NCI-H446 (cell line): ENCODE measurements at regions not wholly inside any gene's neighbourhood (a gene's known extent, or its start where the extent isn't known, plus 50 kb on each side); places are given as distances from the start of the nearest gene placed in this dataset.
"Not testable (repeated sequence)": the region's sequence is repeated elsewhere in the genome, so short reads cannot be mapped to it uniquely, and the experiment has no call there.

Source experiments
- DNase-seq, 2 experiments: peaks; one replicate each; lab custom pipeline; 2025; lab: John Stamatoyannopoulos, UW

- DNase-seq: no peak
Measured at GRCh38 chr10:8312079-8312478, 257.6 kb downstream of the GATA3 start.

- peak in 1 of 2 experiments; percentile 37 for DNase-seq
Measured at GRCh38 chr10:8312781-8313180, 258.3 kb downstream of the GATA3 start.

GRCh38 chr10:8314486-8314885 lies 260.0 kb downstream of the GATA3 start:
- DNase-seq: no peak

- DNase-seq: no peak
Measured at GRCh38 chr10:8315619-8316021, 261.1 kb downstream of the GATA3 start.

GRCh38 chr10:8316284-8316683 lies 261.8 kb downstream of the GATA3 start:
- DNase-seq: no peak

- DNase-seq: not testable (repeated sequence)
Measured at GRCh38 chr10:8318429-8318828, 263.9 kb downstream of the GATA3 start.

- DNase-seq: no peak
Measured at GRCh38 chr10:8318956-8319355, 264.5 kb downstream of the GATA3 start.

- no peak for DNase-seq
Measured at GRCh38 chr10:8319704-8320103, 265.2 kb downstream of the GATA3 start.

- DNase-seq: no peak
Measured at GRCh38 chr10:8321990-8322389, 267.5 kb downstream of the GATA3 start.

GRCh38 chr10:8323428-8324054 lies 269.1 kb downstream of the GATA3 start:
- DNase-seq: no peak

- no peak for DNase-seq
Measured at GRCh38 chr10:8325024-8325980, 270.8 kb downstream of the GATA3 start.

GRCh38 chr10:8326396-8327139 lies 272.1 kb downstream of the GATA3 start:
- DNase-seq: no peak

GRCh38 chr10:8327140-8327423 lies 272.6 kb downstream of the GATA3 start:
- DNase-seq: no peak

- no peak for DNase-seq
Measured at GRCh38 chr10:8331387-8331786, 276.9 kb downstream of the GATA3 start.

- no peak for DNase-seq
Measured at GRCh38 chr10:8331896-8332729, 277.6 kb downstream of the GATA3 start.

GRCh38 chr10:8332730-8333111 lies 278.2 kb downstream of the GATA3 start:
- no peak for DNase-seq

GRCh38 chr10:8334631-8335030 lies 280.1 kb downstream of the GATA3 start:
- DNase-seq: no peak

- DNase-seq: no peak
Measured at GRCh38 chr10:8336629-8337331, 282.3 kb downstream of the GATA3 start.

- DNase-seq: no peak
Measured at GRCh38 chr10:8337332-8337651, 282.8 kb downstream of the GATA3 start.

GRCh38 chr10:8338177-8338766 lies 283.8 kb downstream of the GATA3 start:
- no peak for DNase-seq

GRCh38 chr10:8344756-8345155 lies 290.3 kb downstream of the GATA3 start:
- DNase-seq: no peak
